ENCODE measurements at regions not wholly inside any gene's neighbourhood (a gene's known extent, or its start where the extent isn't known, plus 50 kb on each side); places are given as distances from the start of the nearest gene placed in this dataset.

DNA sequence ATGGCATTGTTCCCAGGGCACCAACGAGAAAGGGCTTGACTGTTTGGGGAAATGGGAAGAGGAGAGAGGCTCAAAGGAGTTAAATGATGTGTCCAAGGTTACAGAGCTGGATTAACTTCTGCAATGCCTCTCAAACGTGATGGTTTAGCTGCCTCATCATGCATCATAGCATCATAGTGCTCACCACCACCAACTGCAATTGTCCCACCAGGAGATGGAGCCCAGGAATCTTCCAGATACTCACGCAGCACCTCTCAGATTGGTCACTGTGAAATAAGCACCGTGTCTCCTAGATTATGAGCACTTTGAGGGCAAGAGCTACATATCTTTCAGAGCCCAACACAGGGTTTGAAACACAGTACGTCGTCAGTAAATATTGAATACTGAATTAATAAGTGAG lies 69.2 kb downstream of the PRSS23 start (continued):
- TF ChIP-seq, protein P1, sequence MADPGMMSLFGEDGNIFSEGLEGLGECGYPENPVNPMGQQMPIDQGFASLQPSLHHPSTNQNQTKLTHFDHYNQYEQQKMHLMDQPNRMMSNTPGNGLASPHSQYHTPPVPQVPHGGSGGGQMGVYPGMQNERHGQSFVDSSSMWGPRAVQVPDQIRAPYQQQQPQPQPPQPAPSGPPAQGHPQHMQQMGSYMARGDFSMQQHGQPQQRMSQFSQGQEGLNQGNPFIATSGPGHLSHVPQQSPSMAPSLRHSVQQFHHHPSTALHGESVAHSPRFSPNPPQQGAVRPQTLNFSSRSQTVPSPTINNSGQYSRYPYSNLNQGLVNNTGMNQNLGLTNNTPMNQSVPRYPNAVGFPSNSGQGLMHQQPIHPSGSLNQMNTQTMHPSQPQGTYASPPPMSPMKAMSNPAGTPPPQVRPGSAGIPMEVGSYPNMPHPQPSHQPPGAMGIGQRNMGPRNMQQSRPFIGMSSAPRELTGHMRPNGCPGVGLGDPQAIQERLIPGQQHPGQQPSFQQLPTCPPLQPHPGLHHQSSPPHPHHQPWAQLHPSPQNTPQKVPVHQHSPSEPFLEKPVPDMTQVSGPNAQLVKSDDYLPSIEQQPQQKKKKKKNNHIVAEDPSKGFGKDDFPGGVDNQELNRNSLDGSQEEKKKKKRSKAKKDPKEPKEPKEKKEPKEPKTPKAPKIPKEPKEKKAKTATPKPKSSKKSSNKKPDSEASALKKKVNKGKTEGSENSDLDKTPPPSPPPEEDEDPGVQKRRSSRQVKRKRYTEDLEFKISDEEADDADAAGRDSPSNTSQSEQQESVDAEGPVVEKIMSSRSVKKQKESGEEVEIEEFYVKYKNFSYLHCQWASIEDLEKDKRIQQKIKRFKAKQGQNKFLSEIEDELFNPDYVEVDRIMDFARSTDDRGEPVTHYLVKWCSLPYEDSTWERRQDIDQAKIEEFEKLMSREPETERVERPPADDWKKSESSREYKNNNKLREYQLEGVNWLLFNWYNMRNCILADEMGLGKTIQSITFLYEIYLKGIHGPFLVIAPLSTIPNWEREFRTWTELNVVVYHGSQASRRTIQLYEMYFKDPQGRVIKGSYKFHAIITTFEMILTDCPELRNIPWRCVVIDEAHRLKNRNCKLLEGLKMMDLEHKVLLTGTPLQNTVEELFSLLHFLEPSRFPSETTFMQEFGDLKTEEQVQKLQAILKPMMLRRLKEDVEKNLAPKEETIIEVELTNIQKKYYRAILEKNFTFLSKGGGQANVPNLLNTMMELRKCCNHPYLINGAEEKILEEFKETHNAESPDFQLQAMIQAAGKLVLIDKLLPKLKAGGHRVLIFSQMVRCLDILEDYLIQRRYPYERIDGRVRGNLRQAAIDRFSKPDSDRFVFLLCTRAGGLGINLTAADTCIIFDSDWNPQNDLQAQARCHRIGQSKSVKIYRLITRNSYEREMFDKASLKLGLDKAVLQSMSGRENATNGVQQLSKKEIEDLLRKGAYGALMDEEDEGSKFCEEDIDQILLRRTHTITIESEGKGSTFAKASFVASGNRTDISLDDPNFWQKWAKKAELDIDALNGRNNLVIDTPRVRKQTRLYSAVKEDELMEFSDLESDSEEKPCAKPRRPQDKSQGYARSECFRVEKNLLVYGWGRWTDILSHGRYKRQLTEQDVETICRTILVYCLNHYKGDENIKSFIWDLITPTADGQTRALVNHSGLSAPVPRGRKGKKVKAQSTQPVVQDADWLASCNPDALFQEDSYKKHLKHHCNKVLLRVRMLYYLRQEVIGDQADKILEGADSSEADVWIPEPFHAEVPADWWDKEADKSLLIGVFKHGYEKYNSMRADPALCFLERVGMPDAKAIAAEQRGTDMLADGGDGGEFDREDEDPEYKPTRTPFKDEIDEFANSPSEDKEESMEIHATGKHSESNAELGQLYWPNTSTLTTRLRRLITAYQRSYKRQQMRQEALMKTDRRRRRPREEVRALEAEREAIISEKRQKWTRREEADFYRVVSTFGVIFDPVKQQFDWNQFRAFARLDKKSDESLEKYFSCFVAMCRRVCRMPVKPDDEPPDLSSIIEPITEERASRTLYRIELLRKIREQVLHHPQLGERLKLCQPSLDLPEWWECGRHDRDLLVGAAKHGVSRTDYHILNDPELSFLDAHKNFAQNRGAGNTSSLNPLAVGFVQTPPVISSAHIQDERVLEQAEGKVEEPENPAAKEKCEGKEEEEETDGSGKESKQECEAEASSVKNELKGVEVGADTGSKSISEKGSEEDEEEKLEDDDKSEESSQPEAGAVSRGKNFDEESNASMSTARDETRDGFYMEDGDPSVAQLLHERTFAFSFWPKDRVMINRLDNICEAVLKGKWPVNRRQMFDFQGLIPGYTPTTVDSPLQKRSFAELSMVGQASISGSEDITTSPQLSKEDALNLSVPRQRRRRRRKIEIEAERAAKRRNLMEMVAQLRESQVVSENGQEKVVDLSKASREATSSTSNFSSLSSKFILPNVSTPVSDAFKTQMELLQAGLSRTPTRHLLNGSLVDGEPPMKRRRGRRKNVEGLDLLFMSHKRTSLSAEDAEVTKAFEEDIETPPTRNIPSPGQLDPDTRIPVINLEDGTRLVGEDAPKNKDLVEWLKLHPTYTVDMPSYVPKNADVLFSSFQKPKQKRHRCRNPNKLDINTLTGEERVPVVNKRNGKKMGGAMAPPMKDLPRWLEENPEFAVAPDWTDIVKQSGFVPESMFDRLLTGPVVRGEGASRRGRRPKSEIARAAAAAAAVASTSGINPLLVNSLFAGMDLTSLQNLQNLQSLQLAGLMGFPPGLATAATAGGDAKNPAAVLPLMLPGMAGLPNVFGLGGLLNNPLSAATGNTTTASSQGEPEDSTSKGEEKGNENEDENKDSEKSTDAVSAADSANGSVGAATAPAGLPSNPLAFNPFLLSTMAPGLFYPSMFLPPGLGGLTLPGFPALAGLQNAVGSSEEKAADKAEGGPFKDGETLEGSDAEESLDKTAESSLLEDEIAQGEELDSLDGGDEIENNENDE (IDR thresholded peaks at IDR 0.05; ENCODE audit: insufficient replicate concordance, low read length), result no peak
- TF ChIP-seq, protein P2, sequence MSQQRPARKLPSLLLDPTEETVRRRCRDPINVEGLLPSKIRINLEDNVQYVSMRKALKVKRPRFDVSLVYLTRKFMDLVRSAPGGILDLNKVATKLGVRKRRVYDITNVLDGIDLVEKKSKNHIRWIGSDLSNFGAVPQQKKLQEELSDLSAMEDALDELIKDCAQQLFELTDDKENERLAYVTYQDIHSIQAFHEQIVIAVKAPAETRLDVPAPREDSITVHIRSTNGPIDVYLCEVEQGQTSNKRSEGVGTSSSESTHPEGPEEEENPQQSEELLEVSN (IDR thresholded peaks at IDR 0.05), result no peak
- TF ChIP-seq SUZ12 (IDR thresholded peaks at IDR 0.05; ENCODE audit: low read length), result no peak
